Endothelial cell of umbilical vein (primary cell): ENCODE measurements at regions not wholly inside any gene's neighbourhood (a gene's known extent, or its start where the extent isn't known, plus 50 kb on each side); places are given as distances from the start of the nearest gene placed in this dataset.

ENCODE experiments used
- EZH2 ChIP-seq: IDR thresholded peaks from 2 replicates; pipeline ENCODE4 v1.6.1; 2012; ENCODE audit warnings: borderline replicate concordance, low read depth, mild to moderate bottlenecking, moderate library complexity, low read length, inconsistent platforms; ENCODE audit not compliant: severe bottlenecking
- TF ChIP-seq, protein P1 (sequence below), 2 donors: IDR thresholded peaks; 1 replicate in 1 of 2; 2 replicates in 1 of 2; pipeline ENCODE4 v1.5.1; 2011; ENCODE audit warnings: low read length in 2 of 2, mild to moderate bottlenecking in 2 of 2, moderate library complexity in 2 of 2, control low read depth in 1 of 2, inconsistent platforms in 1 of 2, low read depth in 1 of 2; ENCODE audit not compliant: insufficient read depth in 1 of 2; ENCODE audit errors: extremely low read depth in 1 of 2

- TF ChIP-seq, protein P1, sequence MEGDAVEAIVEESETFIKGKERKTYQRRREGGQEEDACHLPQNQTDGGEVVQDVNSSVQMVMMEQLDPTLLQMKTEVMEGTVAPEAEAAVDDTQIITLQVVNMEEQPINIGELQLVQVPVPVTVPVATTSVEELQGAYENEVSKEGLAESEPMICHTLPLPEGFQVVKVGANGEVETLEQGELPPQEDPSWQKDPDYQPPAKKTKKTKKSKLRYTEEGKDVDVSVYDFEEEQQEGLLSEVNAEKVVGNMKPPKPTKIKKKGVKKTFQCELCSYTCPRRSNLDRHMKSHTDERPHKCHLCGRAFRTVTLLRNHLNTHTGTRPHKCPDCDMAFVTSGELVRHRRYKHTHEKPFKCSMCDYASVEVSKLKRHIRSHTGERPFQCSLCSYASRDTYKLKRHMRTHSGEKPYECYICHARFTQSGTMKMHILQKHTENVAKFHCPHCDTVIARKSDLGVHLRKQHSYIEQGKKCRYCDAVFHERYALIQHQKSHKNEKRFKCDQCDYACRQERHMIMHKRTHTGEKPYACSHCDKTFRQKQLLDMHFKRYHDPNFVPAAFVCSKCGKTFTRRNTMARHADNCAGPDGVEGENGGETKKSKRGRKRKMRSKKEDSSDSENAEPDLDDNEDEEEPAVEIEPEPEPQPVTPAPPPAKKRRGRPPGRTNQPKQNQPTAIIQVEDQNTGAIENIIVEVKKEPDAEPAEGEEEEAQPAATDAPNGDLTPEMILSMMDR (IDR thresholded peaks at IDR 0.05; ENCODE audit: extremely low read depth in 1 of 2, insufficient read depth in 1 of 2, low read depth in 1 of 2, low read length in 2 of 2): no peak
- no peak for TF ChIP-seq EZH2
These were observed 559.6 kb upstream of the DAB1 start for GRCh38 chr1:57983441-57983840.
